Thymus (tissue), 11 donors: ENCODE measurements at regions not wholly inside any gene's neighbourhood (a gene's known extent, or its start where the extent isn't known, plus 50 kb on each side); places are given as distances from the start of the nearest gene placed in this dataset.

Experiments used
- DNase-seq, 9 donors: peaks; one replicate each; pipeline ENCODE4 v3.0.0-alpha.2; 2013; ENCODE audit warnings: low spot score in 9 of 9, low read depth in 6 of 9, missing footprints in 1 of 9
- H3K27ac ChIP-seq, 2 donors: one replicate each; pipeline ENCODE4 v1.5.1; 2013; ENCODE audit warnings: control low read depth in 1 of 2, low read depth in 1 of 2, low read length in 1 of 2, mild to moderate bottlenecking in 1 of 2, moderate library complexity in 1 of 2
- H3K27me3 ChIP-seq, 2 donors: one replicate each; pipeline ENCODE4 v1.5.1; 2013; ENCODE audit warnings: low read length in 1 of 2; ENCODE audit not compliant: control insufficient read depth in 2 of 2, insufficient read depth in 1 of 2
- H3K36me3 ChIP-seq, 2 donors: one replicate each; pipeline ENCODE4 v1.5.1; 2013; ENCODE audit warnings: low read length in 1 of 2, mild to moderate bottlenecking in 1 of 2, moderate library complexity in 1 of 2; ENCODE audit not compliant: control insufficient read depth in 2 of 2, insufficient read depth in 2 of 2
- H3K4me1 ChIP-seq, 2 donors: one replicate each; pipeline ENCODE4 v1.5.1; 2013; ENCODE audit warnings: low read length in 2 of 2; ENCODE audit not compliant: control insufficient read depth in 2 of 2, insufficient read depth in 2 of 2
- H3K4me3 ChIP-seq, 2 donors: one replicate each; pipeline ENCODE4 v1.5.1; 2013; ENCODE audit warnings: low read length in 2 of 2, control low read depth in 1 of 2, mild to moderate bottlenecking in 1 of 2
- H3K9me3 ChIP-seq, 2 donors: one replicate each; pipeline ENCODE4 v1.5.1; 2013; ENCODE audit warnings: low read length in 1 of 2, mild to moderate bottlenecking in 1 of 2; ENCODE audit not compliant: control insufficient read depth in 2 of 2, insufficient read depth in 1 of 2
- WGBS: extraction: QIAGEN DNeasy Blood & Tissue Kit; methylation state at CpG from one replicate; pipeline ENCODE4 v1.1.7; 2013; 5-methylcytosine and 5-hydroxymethylcytosine counted together
- donor health status: healthy.

- WGBS: 50% methylated on average over 5 of the region's 5 CpGs
- no peaks in the 10 kb centered on the region for H3K4me1 ChIP-seq
- no peaks in the 10 kb centered on the region for H3K27me3 ChIP-seq
- no peak overlapping the region for H3K4me3 ChIP-seq
- DNase-seq: peak in 3 of 9 donors; percentile 7 to 18 (median 18)
- no peak overlapping the region for H3K27ac ChIP-seq
- no peaks in the 10 kb centered on the region for H3K9me3 ChIP-seq
- no peaks in the 10 kb centered on the region for H3K36me3 ChIP-seq
These were observed 317.8 kb upstream of the C2CD4B start for GRCh38 chr15:62482785-62483429.

DNA sequence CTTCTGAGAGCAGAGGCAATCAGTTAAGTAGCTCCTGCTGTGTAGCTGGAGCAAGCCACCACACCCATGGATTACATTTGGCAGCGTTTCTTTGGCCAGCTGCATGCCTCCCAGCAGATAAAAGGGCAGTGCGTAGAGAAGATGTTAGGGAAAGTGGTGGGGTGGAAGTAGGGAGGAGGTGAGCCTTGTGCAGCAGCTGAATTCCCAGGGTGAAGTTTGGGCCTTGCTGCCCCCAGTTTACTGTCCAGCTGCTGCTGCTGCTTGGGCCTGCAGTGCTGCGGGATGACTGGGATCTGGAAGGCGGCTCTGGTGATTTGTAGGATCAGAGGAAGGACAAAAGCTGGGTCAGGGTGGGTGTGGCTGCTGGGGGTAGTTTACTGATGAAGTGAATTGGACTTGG lies 318.7 kb upstream of the C2CD4B start:
- WGBS: 94% methylated on average over 4 of the region's 4 CpGs
- H3K4me3 ChIP-seq: no peak overlapping the region
- no peak overlapping the region for H3K27ac ChIP-seq
- no peaks in the 10 kb centered on the region for H3K9me3 ChIP-seq
- H3K4me1 ChIP-seq: no peaks in the 10 kb centered on the region
- no peaks in the 10 kb centered on the region for H3K36me3 ChIP-seq
- no peaks in the 10 kb centered on the region for H3K27me3 ChIP-seq
- no peak for DNase-seq

DNA sequence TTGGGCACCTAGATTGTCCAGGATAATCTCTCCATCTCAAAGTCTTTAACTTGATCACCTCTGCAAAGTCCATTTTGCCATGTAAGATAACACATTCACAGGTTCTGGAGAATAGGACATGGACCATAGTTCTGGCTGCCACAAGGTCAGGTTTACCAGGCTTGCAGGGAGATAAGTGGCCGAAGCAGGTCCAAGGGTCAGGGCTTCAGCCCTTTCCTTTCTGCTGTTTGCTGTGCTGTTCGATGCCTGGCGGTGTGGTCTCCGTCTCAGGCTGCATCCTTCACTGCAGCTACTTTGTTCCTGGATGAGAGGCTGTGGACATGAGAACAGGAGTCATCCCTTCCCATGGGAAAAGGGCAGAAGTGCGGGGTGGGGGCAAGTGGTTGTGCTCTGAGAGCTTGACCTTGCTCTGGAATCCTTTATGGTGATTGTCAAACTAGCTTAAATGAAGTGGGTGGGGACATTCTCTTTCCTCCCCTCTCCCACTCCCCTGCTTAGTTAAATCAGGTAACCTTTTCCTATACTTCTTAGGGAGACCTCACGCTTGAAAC lies 320.2 kb upstream of the C2CD4B start:
- H3K27ac ChIP-seq: no peak overlapping the region
- no peak overlapping the region for H3K4me3 ChIP-seq
- no peaks in the 10 kb centered on the region for H3K4me1 ChIP-seq
- H3K9me3 ChIP-seq: no peaks in the 10 kb centered on the region
- H3K36me3 ChIP-seq: no peaks in the 10 kb centered on the region
- WGBS: 96% methylated on average over 6 of the region's 6 CpGs
- no peaks in the 10 kb centered on the region for H3K27me3 ChIP-seq
- DNase-seq: no peak

GRCh38 chr15:62486041-62486440 lies 321.0 kb upstream of the C2CD4B start:
- H3K27me3 ChIP-seq: no peaks in the 10 kb centered on the region
- no peaks in the 10 kb centered on the region for H3K36me3 ChIP-seq
- no peak overlapping the region for H3K4me3 ChIP-seq
- WGBS: 95% methylated on average over 1 of the region's 1 CpG
- no peaks in the 10 kb centered on the region for H3K4me1 ChIP-seq
- no peaks in the 10 kb centered on the region for H3K9me3 ChIP-seq
- H3K27ac ChIP-seq: no peak overlapping the region
- no peak for DNase-seq

DNA sequence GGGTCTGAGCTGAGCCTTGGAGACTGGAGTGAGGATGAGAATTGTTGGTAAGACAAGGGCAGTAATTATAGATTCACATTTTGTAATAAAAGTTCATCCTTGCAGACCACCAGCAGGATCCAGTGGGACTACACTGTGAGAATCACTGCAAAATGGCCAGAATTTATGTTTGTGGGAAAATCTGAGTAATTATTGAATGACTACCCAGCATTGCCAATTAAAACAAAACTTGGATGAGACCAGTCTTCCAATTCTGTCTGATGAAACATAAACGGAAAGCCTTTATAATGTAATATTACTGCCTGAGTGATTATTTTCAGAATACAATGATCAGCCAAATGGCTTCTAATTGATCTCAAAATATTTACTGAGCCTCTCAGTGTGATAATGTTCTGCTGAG lies 323.3 kb upstream of the C2CD4B start:
- Histone ChIP-seq H3K36me3 (no peaks in the 10 kb centered on the region), H3K27me3 (no peaks in the 10 kb centered on the region), H3K27ac (no peak overlapping the region), H3K9me3 (no peaks in the 10 kb centered on the region), H3K4me1 (no peaks in the 10 kb centered on the region), H3K4me3 (no peak overlapping the region)
- DNase-seq: no peak
- WGBS: 92% methylated on average over 1 of the region's 1 CpG

GRCh38 chr15:62491642-62492041 lies 326.6 kb upstream of the C2CD4B start:
- 96% methylated on average over 2 of the region's 2 CpGs for WGBS
- no peaks in the 10 kb centered on the region for H3K27me3 ChIP-seq
- H3K4me3 ChIP-seq: no peak overlapping the region
- H3K36me3 ChIP-seq: no peaks in the 10 kb centered on the region
- H3K4me1 ChIP-seq: peaks cover 0 to 2% of the 10 kb centered on the region in 2 donors
- H3K27ac ChIP-seq: no peak overlapping the region
- H3K9me3 ChIP-seq: no peaks in the 10 kb centered on the region
- DNase-seq: no peak

DNA sequence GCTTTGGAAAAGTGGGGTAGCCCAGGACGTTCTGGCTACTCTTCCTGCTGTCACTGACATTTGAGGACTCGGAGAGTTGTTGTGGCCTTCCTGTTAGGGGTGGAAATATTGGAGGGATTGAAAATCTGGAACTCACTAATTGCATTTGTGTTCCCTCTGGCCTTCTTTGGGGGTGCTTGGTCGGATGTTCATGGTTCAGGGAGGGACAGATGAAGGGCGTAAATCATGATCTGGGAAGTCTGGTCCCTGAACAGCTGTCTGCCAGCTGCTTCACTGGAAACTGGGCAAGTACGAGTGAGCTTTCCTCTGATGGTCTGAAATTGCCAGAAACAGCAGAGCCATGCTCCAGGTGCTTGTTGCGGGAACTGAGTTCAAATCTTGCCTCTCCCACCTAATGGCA lies 327.8 kb upstream of the C2CD4B start:
- DNase-seq: no peak
- H3K27ac ChIP-seq: no peak overlapping the region
- H3K4me3 ChIP-seq: no peak overlapping the region
- no peaks in the 10 kb centered on the region for H3K36me3 ChIP-seq
- peaks cover 0 to 2% of the 10 kb centered on the region in 2 donors for H3K4me1 ChIP-seq
- no peaks in the 10 kb centered on the region for H3K27me3 ChIP-seq
- WGBS: 82% methylated on average over 6 of the region's 6 CpGs
- no peaks in the 10 kb centered on the region for H3K9me3 ChIP-seq

- Histone ChIP-seq H3K27ac (no peak overlapping the region), H3K36me3 (no peaks in the 10 kb centered on the region), H3K4me1 (peaks cover 0 to 2% of the 10 kb centered on the region in 2 donors), H3K4me3 (no peak overlapping the region), H3K9me3 (no peaks in the 10 kb centered on the region), H3K27me3 (no peaks in the 10 kb centered on the region)
- 92% methylated on average over 4 of the region's 4 CpGs for WGBS
- no peak for DNase-seq
These were observed 329.1 kb upstream of the C2CD4B start for GRCh38 chr15:62494197-62494596.

- Histone ChIP-seq H3K4me3 (no peak overlapping the region), H3K4me1 (peaks cover 0 to 2% of the 10 kb centered on the region in 2 donors), H3K27ac (no peak overlapping the region), H3K36me3 (no peaks in the 10 kb centered on the region), H3K27me3 (no peaks in the 10 kb centered on the region), H3K9me3 (no peaks in the 10 kb centered on the region)
- no peak for DNase-seq
- whole genome bisulfite sequencing: 91% methylated on average over 9 of the region's 9 CpGs
These were observed 330.9 kb upstream of the C2CD4B start for GRCh38 chr15:62495670-62496614.
